HG03442 (cell line): ENCODE measurements at regions not wholly inside any gene's neighbourhood (a gene's known extent, or its start where the extent isn't known, plus 50 kb on each side); places are given as distances from the start of the nearest gene placed in this dataset.
"Not testable (repeated sequence)": the region's sequence is repeated elsewhere in the genome, so short reads cannot be mapped to it uniquely, and the experiment has no call there.

Experiments
- ATAC-seq: cut with Tn5 transposase; IDR thresholded peaks from one replicate; pipeline ENCODE4 v1.9.1; 2021; ENCODE audit warnings: mild to moderate bottlenecking, moderate library complexity; ENCODE audit not compliant: unreplicated experiment

GRCh38 chr2:167756446-167756845 lies 490.9 kb downstream of the STK39 start:
- no peak for ATAC-seq

GRCh38 chr2:167753142-167753541 lies 494.3 kb downstream of the STK39 start:
- no peak for ATAC-seq

GRCh38 chr2:167752734-167753133 lies 494.7 kb downstream of the STK39 start:
- no peak for ATAC-seq

- no peak for ATAC-seq
These were observed 496.7 kb downstream of the STK39 start for GRCh38 chr2:167750675-167751074.

- no peak for ATAC-seq
These were observed 497.7 kb downstream of the STK39 start for GRCh38 chr2:167749660-167750059.

GRCh38 chr2:167749016-167749415 lies 498.4 kb downstream of the STK39 start:
- no peak for ATAC-seq

- ATAC-seq: no peak
These were observed 498.9 kb downstream of the STK39 start for GRCh38 chr2:167748536-167748935.

- ATAC-seq: no peak
These were observed 501.7 kb downstream of the STK39 start for GRCh38 chr2:167745667-167746066.

GRCh38 chr2:167739921-167740320 lies 507.5 kb downstream of the STK39 start:
- ATAC-seq: not testable (repeated sequence)

GRCh38 chr2:167733747-167734146 lies 513.6 kb downstream of the STK39 start:
- no peak for ATAC-seq

GRCh38 chr2:167732326-167732725 lies 515.1 kb downstream of the STK39 start:
- ATAC-seq: no peak

GRCh38 chr2:167729911-167730310 lies 517.5 kb downstream of the STK39 start:
- no peak for ATAC-seq

GRCh38 chr2:167726788-167727187 lies 520.6 kb downstream of the STK39 start:
- no peak for ATAC-seq

GRCh38 chr2:167721593-167721992 lies 525.8 kb downstream of the STK39 start:
- no peak for ATAC-seq

- no peak for ATAC-seq
These were observed 528.0 kb downstream of the STK39 start for GRCh38 chr2:167719410-167719809.

- no peak for ATAC-seq
These were observed 528.8 kb downstream of the STK39 start for GRCh38 chr2:167718560-167718959.

GRCh38 chr2:167715932-167716331 lies 531.5 kb downstream of the STK39 start:
- no peak for ATAC-seq

- not testable (repeated sequence) for ATAC-seq
These were observed 531.9 kb downstream of the STK39 start for GRCh38 chr2:167715498-167715897.

GRCh38 chr2:167712275-167712674 lies 535.1 kb downstream of the STK39 start:
- ATAC-seq: no peak

- no peak for ATAC-seq
These were observed 538.4 kb downstream of the STK39 start for GRCh38 chr2:167708998-167709397.

- ATAC-seq: no peak
These were observed 540.6 kb downstream of the STK39 start for GRCh38 chr2:167706800-167707199.

GRCh38 chr2:167703441-167703840 lies 544.0 kb downstream of the STK39 start:
- no peak for ATAC-seq

GRCh38 chr2:167702227-167702626 lies 545.2 kb downstream of the STK39 start:
- ATAC-seq: no peak

GRCh38 chr2:167701651-167702050 lies 545.7 kb downstream of the STK39 start:
- no peak for ATAC-seq
